ENCODE measurements at regions not wholly inside any gene's neighbourhood (a gene's known extent, or its start where the extent isn't known, plus 50 kb on each side); places are given as distances from the start of the nearest gene placed in this dataset.

- Mint-ChIP-seq H3K9me3 (ENCODE audit: unreplicated experiment) (no peaks in the 10 kb centered on the region), H3K27ac (ENCODE audit: unreplicated experiment) (no peak overlapping the region), H3K4me1 (ENCODE audit: unreplicated experiment) (peaks cover 6% of the 10 kb centered on the region), H3K4me3 (ENCODE audit: unreplicated experiment) (no peak overlapping the region), H3K36me3 (ENCODE audit: unreplicated experiment) (no peaks in the 10 kb centered on the region), H3K27me3 (ENCODE audit: unreplicated experiment) (no peaks in the 10 kb centered on the region)
- no peak for TF ChIP-seq CTCF (IDR thresholded peaks at IDR 0.05)
- DNase-seq (ENCODE audit: extremely low spot score, unreplicated experiment) = no peak
Measured at GRCh38 chr4:138964716-138965426, 50.7 kb upstream of the NOCT start.

- no peak overlapping the region for H3K4me3 Mint-ChIP-seq (ENCODE audit: unreplicated experiment)
- H3K36me3 Mint-ChIP-seq (ENCODE audit: unreplicated experiment) = no peaks in the 10 kb centered on the region
- no peaks in the 10 kb centered on the region for H3K27me3 Mint-ChIP-seq (ENCODE audit: unreplicated experiment)
- no peak for TF ChIP-seq CTCF (IDR thresholded peaks at IDR 0.05)
- no peak overlapping the region for H3K27ac Mint-ChIP-seq (ENCODE audit: unreplicated experiment)
- H3K4me1 Mint-ChIP-seq (ENCODE audit: unreplicated experiment) = peaks cover 6% of the 10 kb centered on the region
- H3K9me3 Mint-ChIP-seq (ENCODE audit: unreplicated experiment) = no peaks in the 10 kb centered on the region
- no peak for DNase-seq (ENCODE audit: extremely low spot score, unreplicated experiment)
Measured at GRCh38 chr4:138963412-138963811, 52.2 kb upstream of the NOCT start.

GRCh38 chr4:138961664-138962063 is 53.9 kb upstream of the NOCT start:
- Mint-ChIP-seq H3K9me3 (ENCODE audit: unreplicated experiment) (no peaks in the 10 kb centered on the region), H3K36me3 (ENCODE audit: unreplicated experiment) (no peaks in the 10 kb centered on the region), H3K27ac (ENCODE audit: unreplicated experiment) (no peak overlapping the region), H3K27me3 (ENCODE audit: unreplicated experiment) (no peaks in the 10 kb centered on the region), H3K4me3 (ENCODE audit: unreplicated experiment) (no peak overlapping the region), H3K4me1 (ENCODE audit: unreplicated experiment) (peaks cover 6% of the 10 kb centered on the region)
- DNase-seq (ENCODE audit: extremely low spot score, unreplicated experiment) = no peak
- TF ChIP-seq CTCF (IDR thresholded peaks at IDR 0.05) = no peak

GRCh38 chr4:138961129-138961528 is 54.5 kb upstream of the NOCT start:
- Mint-ChIP-seq H3K27ac (ENCODE audit: unreplicated experiment) (no peak overlapping the region), H3K36me3 (ENCODE audit: unreplicated experiment) (no peaks in the 10 kb centered on the region)
- TF ChIP-seq CTCF (IDR thresholded peaks at IDR 0.05) = no peak

DNA sequence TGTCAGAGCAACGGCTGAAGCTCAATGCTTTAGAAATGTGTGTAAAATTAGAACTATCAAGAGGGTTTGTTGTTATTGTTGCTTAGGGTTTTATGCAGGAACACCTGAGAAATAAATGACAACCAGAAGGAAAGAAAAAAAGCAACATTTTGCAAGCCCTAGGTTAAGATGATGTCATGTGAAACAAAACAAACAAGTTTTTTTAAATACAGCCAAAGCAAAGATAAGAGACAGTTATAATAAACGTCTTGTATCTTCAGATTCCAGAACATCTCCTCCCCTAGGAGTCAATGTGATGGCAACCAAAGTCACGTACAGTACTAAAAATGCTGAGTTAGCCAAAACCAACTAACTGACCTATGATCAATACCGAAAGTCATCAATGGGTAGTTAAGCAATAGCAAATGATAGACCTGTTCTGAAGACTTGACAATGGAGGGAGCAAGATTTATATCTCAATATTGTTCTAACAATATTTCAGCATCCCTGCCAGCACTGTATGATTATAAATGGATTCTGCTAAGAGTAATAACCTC is 55.3 kb upstream of the NOCT start:
- no peak overlapping the region for H3K4me3 Mint-ChIP-seq (ENCODE audit: unreplicated experiment)
- TF ChIP-seq CTCF (IDR thresholded peaks at IDR 0.05) = no peak
- DNase-seq (ENCODE audit: extremely low spot score, unreplicated experiment) = no peak
- no peaks in the 10 kb centered on the region for H3K36me3 Mint-ChIP-seq (ENCODE audit: unreplicated experiment)
- no peaks in the 10 kb centered on the region for H3K9me3 Mint-ChIP-seq (ENCODE audit: unreplicated experiment)
- H3K27ac Mint-ChIP-seq (ENCODE audit: unreplicated experiment) = no peak overlapping the region
- no peaks in the 10 kb centered on the region for H3K27me3 Mint-ChIP-seq (ENCODE audit: unreplicated experiment)
- peaks cover 6% of the 10 kb centered on the region for H3K4me1 Mint-ChIP-seq (ENCODE audit: unreplicated experiment)

More at GRCh38 chr4:138961129-138961528, 54.5 kb upstream of the NOCT start:
- Mint-ChIP-seq H3K27me3 (ENCODE audit: unreplicated experiment) (no peaks in the 10 kb centered on the region), H3K4me1 (ENCODE audit: unreplicated experiment) (peaks cover 6% of the 10 kb centered on the region), H3K4me3 (ENCODE audit: unreplicated experiment) (no peak overlapping the region), H3K9me3 (ENCODE audit: unreplicated experiment) (no peaks in the 10 kb centered on the region)
- no peak for DNase-seq (ENCODE audit: extremely low spot score, unreplicated experiment)
